ENCODE measurements at regions not wholly inside any gene's neighbourhood (a gene's known extent, or its start where the extent isn't known, plus 50 kb on each side); places are given as distances from the start of the nearest gene placed in this dataset.

DNA sequence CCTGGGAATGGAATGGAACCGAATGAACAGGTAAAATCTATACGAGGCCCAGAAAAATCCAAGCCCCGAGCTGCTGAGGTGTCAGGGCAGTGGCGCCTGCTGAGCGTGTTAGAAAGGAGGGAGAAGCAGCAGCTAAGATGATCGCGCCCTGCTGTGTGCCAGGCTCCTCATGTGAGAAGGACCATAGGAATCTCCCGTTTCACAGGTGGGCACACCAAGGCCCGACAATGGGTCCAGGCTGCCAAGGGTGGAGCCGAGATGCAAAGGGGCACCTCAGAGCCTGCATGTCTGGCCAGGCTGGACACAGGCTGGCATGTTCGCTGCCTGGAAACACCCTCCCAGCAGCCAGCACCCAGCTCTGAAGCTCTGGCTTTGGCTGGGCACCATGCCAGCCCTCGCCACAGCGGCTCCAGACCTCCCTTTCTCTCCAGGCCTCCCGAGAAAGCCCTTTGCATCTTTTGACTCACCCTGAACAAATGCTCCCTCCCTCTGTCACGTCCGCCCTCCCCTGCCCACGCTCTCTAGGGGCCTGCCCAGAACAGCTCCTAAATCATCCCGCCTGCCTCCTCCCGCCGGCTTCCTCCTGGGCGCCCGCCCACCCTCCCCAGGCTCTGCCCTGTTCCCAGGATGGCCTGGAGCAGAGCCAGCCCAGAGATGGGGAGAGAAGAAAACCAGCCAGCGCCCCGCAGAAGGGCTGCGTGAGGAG lies 217.8 kb upstream of the GSE1 start:
- Histone ChIP-seq H3K27me3 (ENCODE audit: insufficient read depth, low read depth, low read length) (no peaks in the 10 kb centered on the region), H2AFZ (ENCODE audit: low read depth, low read length) (no peak overlapping the region), H3K4me2 (ENCODE audit: low read length) (no peak overlapping the region)

DNA sequence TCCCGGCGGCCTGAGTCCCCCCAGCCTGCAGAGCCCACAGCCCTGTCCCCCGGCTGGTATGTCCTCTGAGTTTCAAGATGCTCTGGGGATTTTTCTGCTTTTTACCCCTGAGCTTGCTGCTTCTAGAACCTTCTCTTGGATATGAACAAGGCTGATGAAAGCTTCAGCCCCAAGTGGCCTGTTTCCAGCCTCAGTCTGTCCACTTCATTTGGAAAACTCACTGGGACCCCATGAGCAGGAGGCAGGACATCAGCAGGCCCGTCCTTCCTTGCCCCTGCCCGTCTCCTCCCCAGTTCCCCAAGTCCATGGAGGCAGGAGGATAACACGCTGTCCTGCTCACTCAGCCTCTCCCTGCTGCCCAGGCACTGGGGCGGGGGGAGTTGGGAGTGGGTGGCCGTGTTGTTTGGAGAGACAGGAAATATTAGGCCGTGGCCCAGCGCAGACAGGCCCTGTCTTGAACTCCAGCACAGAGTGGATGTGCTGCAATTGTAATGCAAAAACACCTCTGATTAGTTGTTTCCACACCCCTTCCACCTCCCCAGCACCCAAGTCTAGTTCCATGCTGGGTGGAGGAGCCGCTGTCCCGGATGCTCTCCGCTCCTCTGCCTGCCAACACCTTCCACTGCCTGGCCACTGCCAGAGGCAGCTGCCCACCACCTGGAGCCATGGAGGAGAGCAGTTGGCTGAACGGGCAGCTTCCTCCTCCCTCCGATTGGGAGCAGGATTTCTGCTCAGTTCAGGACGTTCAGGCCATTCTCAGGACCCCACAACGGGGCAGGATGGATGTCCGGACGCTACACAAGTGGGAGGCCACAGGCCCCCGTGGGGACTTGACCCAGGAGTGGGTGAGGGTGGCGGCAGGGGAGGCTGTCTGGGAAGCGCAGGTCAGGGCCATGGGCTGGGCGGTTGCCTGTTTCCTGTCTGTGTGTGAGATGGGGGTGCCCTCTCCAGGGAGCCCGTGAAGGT lies 216.9 kb upstream of the GSE1 start:
- no peak overlapping the region for H3K4me3 ChIP-seq (ENCODE audit: low read length)
- no peaks in the 10 kb centered on the region for H3F3A ChIP-seq (ENCODE audit: insufficient read depth, low read length, poor library complexity, severe bottlenecking)
- H2AFZ ChIP-seq (ENCODE audit: low read depth, low read length): no peak overlapping the region
- H3K27me3 ChIP-seq (ENCODE audit: insufficient read depth, low read depth, low read length): no peaks in the 10 kb centered on the region
- H3K27ac ChIP-seq (ENCODE audit: low read length): no peak overlapping the region
- H3K4me2 ChIP-seq (ENCODE audit: low read length): no peak overlapping the region
- H3K9me2 ChIP-seq (ENCODE audit: insufficient read depth, low read length): no peaks in the 10 kb centered on the region
- H3K79me2 ChIP-seq (replicated peaks; ENCODE audit: insufficient read depth, low read length): no peaks in the 10 kb centered on the region
- H3K9ac ChIP-seq (ENCODE audit: low read length): no peak overlapping the region
- H4K20me1 ChIP-seq (ENCODE audit: insufficient read depth): no peaks in the 10 kb centered on the region
- TF ChIP-seq EP300 (conservative IDR thresholded peaks at IDR 0.05; ENCODE audit: poor library complexity, severe bottlenecking) (no peak), SMC3 (conservative IDR thresholded peaks at IDR 0.05; ENCODE audit: poor library complexity) (no peak), EZH2 (IDR thresholded peaks at IDR 0.05; ENCODE audit: borderline replicate concordance, insufficient read depth, low read length, poor library complexity, severe bottlenecking) (no peak), TAF1 (IDR thresholded peaks at IDR 0.05; ENCODE audit: low read depth) (no peak), RAD21 (conservative IDR thresholded peaks at IDR 0.05) (no peak), POLR2AphosphoS5 (IDR thresholded peaks at IDR 0.05) (no peak), MXI1 (conservative IDR thresholded peaks at IDR 0.05; ENCODE audit: poor library complexity, severe bottlenecking) (no peak)
- TF ChIP-seq, protein P1, sequence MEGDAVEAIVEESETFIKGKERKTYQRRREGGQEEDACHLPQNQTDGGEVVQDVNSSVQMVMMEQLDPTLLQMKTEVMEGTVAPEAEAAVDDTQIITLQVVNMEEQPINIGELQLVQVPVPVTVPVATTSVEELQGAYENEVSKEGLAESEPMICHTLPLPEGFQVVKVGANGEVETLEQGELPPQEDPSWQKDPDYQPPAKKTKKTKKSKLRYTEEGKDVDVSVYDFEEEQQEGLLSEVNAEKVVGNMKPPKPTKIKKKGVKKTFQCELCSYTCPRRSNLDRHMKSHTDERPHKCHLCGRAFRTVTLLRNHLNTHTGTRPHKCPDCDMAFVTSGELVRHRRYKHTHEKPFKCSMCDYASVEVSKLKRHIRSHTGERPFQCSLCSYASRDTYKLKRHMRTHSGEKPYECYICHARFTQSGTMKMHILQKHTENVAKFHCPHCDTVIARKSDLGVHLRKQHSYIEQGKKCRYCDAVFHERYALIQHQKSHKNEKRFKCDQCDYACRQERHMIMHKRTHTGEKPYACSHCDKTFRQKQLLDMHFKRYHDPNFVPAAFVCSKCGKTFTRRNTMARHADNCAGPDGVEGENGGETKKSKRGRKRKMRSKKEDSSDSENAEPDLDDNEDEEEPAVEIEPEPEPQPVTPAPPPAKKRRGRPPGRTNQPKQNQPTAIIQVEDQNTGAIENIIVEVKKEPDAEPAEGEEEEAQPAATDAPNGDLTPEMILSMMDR (IDR thresholded peaks at IDR 0.05; ENCODE audit: poor library complexity, severe bottlenecking): no peak
- H3K9me3 ChIP-seq (ENCODE audit: low read length): peaks cover 3% of the 10 kb centered on the region
- no peaks in the 10 kb centered on the region for H3K36me3 ChIP-seq (ENCODE audit: insufficient read depth, low read length)

More for the DNA sequence above, 217.8 kb upstream of the GSE1 start:
- Histone ChIP-seq H3K9ac (ENCODE audit: low read length) (no peak overlapping the region), H3K4me3 (ENCODE audit: low read length) (no peak overlapping the region), H3F3A (ENCODE audit: insufficient read depth, low read length, poor library complexity, severe bottlenecking) (no peaks in the 10 kb centered on the region), H3K9me3 (ENCODE audit: low read length) (no peaks in the 10 kb centered on the region), H3K27ac (ENCODE audit: low read length) (no peak overlapping the region), H3K36me3 (ENCODE audit: insufficient read depth, low read length) (no peaks in the 10 kb centered on the region), H3K9me2 (ENCODE audit: insufficient read depth, low read length) (no peaks in the 10 kb centered on the region), H4K20me1 (ENCODE audit: insufficient read depth) (no peaks in the 10 kb centered on the region), H3K79me2 (replicated peaks; ENCODE audit: insufficient read depth, low read length) (no peaks in the 10 kb centered on the region)
- TF ChIP-seq TAF1 (IDR thresholded peaks at IDR 0.05; ENCODE audit: low read depth) (no peak), SMC3 (conservative IDR thresholded peaks at IDR 0.05; ENCODE audit: poor library complexity) (no peak), EZH2 (IDR thresholded peaks at IDR 0.05; ENCODE audit: borderline replicate concordance, insufficient read depth, low read length, poor library complexity, severe bottlenecking) (no peak), POLR2AphosphoS5 (IDR thresholded peaks at IDR 0.05) (no peak), RAD21 (conservative IDR thresholded peaks at IDR 0.05) (no peak), MXI1 (conservative IDR thresholded peaks at IDR 0.05; ENCODE audit: poor library complexity, severe bottlenecking) (no peak)
- TF ChIP-seq, protein P1 (IDR thresholded peaks at IDR 0.05; ENCODE audit: poor library complexity, severe bottlenecking): no peak
